K562 (cell line): ENCODE measurements at regions not wholly inside any gene's neighbourhood (a gene's known extent, or its start where the extent isn't known, plus 50 kb on each side); places are given as distances from the start of the nearest gene placed in this dataset.

ENCODE experiments used
- ATAC-seq: fragments of 200-7000 bp; cut with Tn5 transposase; 3 replicates; pipeline ENCODE4 v1.9.1; 2020; ENCODE audit warnings: moderate library complexity
- BruUV-seq: library from RNA; stranded (reverse); fragments of 400-500 nt; replicated peaks from 2 replicates; lab custom pipeline; 2021; lab: Mats Ljungman, UMichigan
- CTCF ChIA-PET: fragments of 300-600 bp; formaldehyde crosslinking; extraction: SDS; loops from one replicate; lab custom pipeline; 2021; ENCODE audit warnings: low intra/inter-chr PET ratio; lab: Yijun Ruan, JAX
- POLR2A ChIA-PET: fragments of 300-600, 350-650 bp; sonication (Branson Sonifier 250); formaldehyde crosslinking; extraction: SDS; loops from one replicate; lab custom pipeline; 2021; ENCODE audit warnings: antibody characterized with exemption, inconsistent platforms; lab: Yijun Ruan, JAX
- DNase-seq, 4 experiments: peaks; one replicate each; pipeline versions ENCODE4 v3.0.0 to v3.0.0-alpha.2; 2011 to 2018; ENCODE audit warnings: low spot score in 3 of 4, mixed read lengths in 3 of 4; ENCODE audit errors: extremely low read depth in 1 of 4
- FAIRE-seq: peaks from 2 replicates; lab custom pipeline; 2011; peaks lifted over from hg19 to GRCh38; lab: Jason Lieb, UNC
- H2AFZ ChIP-seq: 2 replicates; pipeline ENCODE4 v1.6.0; 2011; ENCODE audit warnings: low read depth, low read length, control low read depth, inconsistent platforms
- H3K27ac ChIP-seq: fragments of 200-600 bp; 3 replicates; pipeline ENCODE4 v1.8.0; 2011; ENCODE audit warnings: low read depth, mild to moderate bottlenecking, control low read depth, inconsistent platforms, low read length, moderate library complexity, mixed read lengths; ENCODE audit errors: extremely low read depth
- H3K27me3 ChIP-seq, 2 experiments: fragments of 300-600 bp in 1 of 2; 2 replicates in 1 of 2; 3 replicates in 1 of 2; pipeline versions ENCODE4 v1.6.0 to v1.8.0; 2011; ENCODE audit warnings: inconsistent platforms in 2 of 2, low read length in 2 of 2, mild to moderate bottlenecking in 1 of 2, mixed read lengths in 1 of 2, moderate library complexity in 1 of 2; ENCODE audit not compliant: control insufficient read depth in 2 of 2, insufficient read depth in 2 of 2
- H3K36me3 ChIP-seq: fragments of 300-600 bp; 3 replicates; pipeline ENCODE4 v1.8.0; 2011; ENCODE audit warnings: mild to moderate bottlenecking, low read length, inconsistent platforms; ENCODE audit not compliant: control insufficient read depth, insufficient read depth
- H3K4me1 ChIP-seq, 2 experiments: fragments of 200-600 bp in 1 of 2; replicated peaks in 1 of 2; 2 replicates in 1 of 2; 3 replicates in 1 of 2; pipeline versions ENCODE4 v1.5.1 to v1.8.0; 2011; ENCODE audit warnings: inconsistent platforms in 2 of 2, low read length in 2 of 2, mild to moderate bottlenecking in 1 of 2, mixed read lengths in 1 of 2, moderate library complexity in 1 of 2; ENCODE audit not compliant: control insufficient read depth in 2 of 2, insufficient read depth in 2 of 2
- H3K4me2 ChIP-seq: 2 replicates; pipeline ENCODE4 v1.6.1; 2011; ENCODE audit warnings: low read length, control low read depth, inconsistent platforms, mixed read lengths; ENCODE audit not compliant: insufficient read depth
- H3K4me3 ChIP-seq: fragments of 200-600 bp; sonication (generic), shearing (Covaris generic); 2 replicates; pipeline ENCODE4 v1.5.1; 2016; ENCODE audit warnings: control low read depth, inconsistent platforms
- H3K79me2 ChIP-seq: fragments of 200-600 bp; 3 replicates; pipeline ENCODE4 v1.8.0; 2011; ENCODE audit warnings: low read length, inconsistent platforms; ENCODE audit not compliant: control insufficient read depth, insufficient read depth
- H3K9ac ChIP-seq, 2 experiments: 2 replicates each; pipeline versions ENCODE4 v1.6.0 to v1.6.1; 2011; ENCODE audit warnings: low read depth in 2 of 2, low read length in 2 of 2, control low read depth in 1 of 2, inconsistent platforms in 1 of 2, mild to moderate bottlenecking in 1 of 2, mixed read lengths in 1 of 2; ENCODE audit not compliant: insufficient read depth in 1 of 2
- H3K9me1 ChIP-seq: one replicate; pipeline ENCODE4 v1.6.0; 2011; ENCODE audit warnings: inconsistent platforms, mild to moderate bottlenecking, low read length, moderate library complexity; ENCODE audit not compliant: control insufficient read depth, insufficient read depth
- H3K9me3 ChIP-seq: replicated peaks from 2 replicates; pipeline ENCODE4 v1.5.1; 2011; ENCODE audit warnings: low read depth, low read length, inconsistent platforms; ENCODE audit not compliant: control insufficient read depth, insufficient read depth
- H4K20me1 ChIP-seq: replicated peaks from 2 replicates; pipeline ENCODE4 v1.6.1; 2011; ENCODE audit warnings: low read length, inconsistent platforms, mixed read lengths; ENCODE audit not compliant: control insufficient read depth, insufficient read depth
- HMGN3 ChIP-seq: IDR thresholded peaks from 2 replicates; pipeline ENCODE4 v1.6.1; 2011; ENCODE audit warnings: borderline replicate concordance, low read depth, mild to moderate bottlenecking, mixed read lengths, low read length; ENCODE audit not compliant: insufficient read length; ENCODE audit errors: extremely low read depth
- NBN ChIP-seq: fragments of 450-650 bp; IDR thresholded peaks from 2 replicates; pipeline ENCODE4 v1.6.1; 2016; ENCODE audit warnings: low read depth, mild to moderate bottlenecking
- PRMT5 ChIP-seq: sonication (generic); formaldehyde crosslinking; IDR thresholded peaks from 2 replicates; pipeline ENCODE4 v1.5.0; 2020; ENCODE audit warnings: missing genetic modification reagents
- RBM22 ChIP-seq: fragments of 200-400 bp; formaldehyde crosslinking; IDR thresholded peaks from 2 replicates; pipeline ENCODE4 v1.6.1; 2018; ENCODE audit warnings: low read length, low read depth; ENCODE audit not compliant: poor library complexity, severe bottlenecking
- RCOR1 ChIP-seq, 2 experiments: IDR thresholded peaks; 2 replicates each; pipeline ENCODE4 v1.6.1; 2012; ENCODE audit warnings: low read depth in 2 of 2, low read length in 2 of 2, borderline replicate concordance in 1 of 2, improper control_type of control experiment in 1 of 2
- SOX6 ChIP-seq: fragments of 450-650 bp; IDR thresholded peaks from 2 replicates; pipeline ENCODE4 v1.6.1; 2014; ENCODE audit warnings: mild to moderate bottlenecking
- TSHZ1 ChIP-seq: fragments of 250-450 bp; sonication (Bioruptor Pico); IDR thresholded peaks from 2 replicates; pipeline ENCODE4 v1.4.0; 2020; ENCODE audit warnings: mild to moderate bottlenecking, moderate library complexity
- ZNF239 ChIP-seq: fragments of 250-450 bp; sonication (Bioruptor Pico); IDR thresholded peaks from 2 replicates; pipeline ENCODE4 v1.4.0; 2020; ENCODE audit warnings: mild to moderate bottlenecking
- ZNF280B ChIP-seq: fragments of 250-450 bp; sonication (Bioruptor Pico); IDR thresholded peaks from 2 replicates; pipeline ENCODE4 v1.5.1; 2021; ENCODE audit warnings: mild to moderate bottlenecking
- ZNF830 ChIP-seq: fragments of 250-450 bp; sonication (Bioruptor Pico); IDR thresholded peaks from 2 replicates; pipeline ENCODE4 v1.5.0; 2021; ENCODE audit warnings: mild to moderate bottlenecking
- WGBS: fragments of 100-300 bp; shearing (Covaris generic); methylation state at CpG from one replicate; pipeline ENCODE4 v1.1.6; 2016; ENCODE audit warnings: low coverage, mixed read lengths; ENCODE audit not compliant: insufficient coverage; ENCODE audit errors: missing lambda C conversion rate; 5-methylcytosine and 5-hydroxymethylcytosine counted together
- in situ Hi-C: fragments of 300-500 bp; cut with MboI; formaldehyde crosslinking; loops from 4 replicates; pipeline ENCODE4 v1.15.0; 2018; ENCODE audit warnings: inconsistent platforms, mixed read lengths
- intact Hi-C: fragments of 100-400 bp; cut with micrococcal nuclease; formaldehyde crosslinking; loops from 2 replicates; pipeline ENCODE4 v1.14.2; 2022

GRCh38 chr21:38968887-38969543 lies 163.3 kb downstream of the ETS2 start:
- TF ChIP-seq ZNF239 (CRISPR knock-in tag) = no peak
- TF ChIP-seq TSHZ1 (CRISPR knock-in tag) = no peak
- no peak for TF ChIP-seq ZNF280B (CRISPR knock-in tag)
- TF ChIP-seq SOX6 = peak; percentile 74
- 0 out of 4 replicates have a peak, but pooled peaks of 1 of the 2 experiments have one; percentile 16 for TF ChIP-seq RCOR1 (IDR thresholded peaks at IDR 0.05; ENCODE audit: borderline replicate concordance in 1 of 2, low read depth in 2 of 2, low read length in 2 of 2)
- no peak for TF ChIP-seq RBM22
- TF ChIP-seq HMGN3 = no peak
- no peak for TF ChIP-seq NBN
- TF ChIP-seq ZNF830 (CRISPR knock-in tag) = no peak
- TF ChIP-seq PRMT5 (CRISPR knock-in tag) = no peak
- BruUV-seq = no TSS peak
- Histone ChIP-seq H3K4me3 (no peak overlapping the region), H3K4me1 (peaks cover 0 to 4% of the 10 kb centered on the region in 2 experiments; a peak in 2 of 5 replicates), H3K36me3 (no peaks in the 10 kb centered on the region), H3K4me2 (no peak overlapping the region), H2AFZ (no peak overlapping the region), H3K79me2 (no peaks in the 10 kb centered on the region), H3K9ac (no peak overlapping the region), H3K27ac (no peak overlapping the region), H3K27me3 (peaks cover 6 to 27% of the 10 kb centered on the region in 2 experiments; a peak in 3 of 5 replicates), H3K9me3 (no peaks in the 10 kb centered on the region), H4K20me1 (no peaks in the 10 kb centered on the region), H3K9me1 (no peaks in the 10 kb centered on the region)
- peak; percentile 17; the same call in 2 of the 3 replicates for ATAC-seq
- 22% methylated on average over 12 of the region's 12 CpGs for WGBS
- CTCF ChIA-PET = no interaction called here
- POLR2A ChIA-PET = interaction anchor here (0.6 kb wide), 1 partner anchor 20 kb away, joined by 3 read pairs; no protein-coding TSS in a partner anchor
- DNase-seq = no peak
- intact Hi-C loops (no loop called here), in situ Hi-C loops (no loop called here)
- no peak for FAIRE-seq
